ENCODE measurements at regions not wholly inside any gene's neighbourhood (a gene's known extent, or its start where the extent isn't known, plus 50 kb on each side); places are given as distances from the start of the nearest gene placed in this dataset.

GRCh38 chr1:187384504-187384903, 555.8 kb downstream of the PLA2G4A start:
- FAIRE-seq, result no peak
- no peak for DNase-seq (ENCODE audit: insufficient read length, low spot score)
- TF ChIP-seq POLR2A (IDR thresholded peaks at IDR 0.05; ENCODE audit: low read depth, low read length), result no peak

GRCh38 chr1:187390215-187390818, 561.6 kb downstream of the PLA2G4A start:
- no peak for TF ChIP-seq POLR2A (IDR thresholded peaks at IDR 0.05; ENCODE audit: low read depth, low read length)
- FAIRE-seq (peak; percentile 62), DNase-seq (ENCODE audit: insufficient read length, low spot score) (peak; percentile 17)

GRCh38 chr1:187396226-187396625, 567.5 kb downstream of the PLA2G4A start:
- FAIRE-seq, result no peak

GRCh38 chr1:187396929-187397796, 568.4 kb downstream of the PLA2G4A start:
- no peak for DNase-seq (ENCODE audit: insufficient read length, low spot score)
- FAIRE-seq, result no peak
- no peak for TF ChIP-seq POLR2A (IDR thresholded peaks at IDR 0.05; ENCODE audit: low read depth, low read length)

More at GRCh38 chr1:187396226-187396625, 567.5 kb downstream of the PLA2G4A start:
- TF ChIP-seq POLR2A (IDR thresholded peaks at IDR 0.05; ENCODE audit: low read depth, low read length), result no peak
- no peak for DNase-seq (ENCODE audit: insufficient read length, low spot score)

- FAIRE-seq (no peak), DNase-seq (ENCODE audit: insufficient read length, low spot score) (no peak)
These were observed 579.7 kb downstream of the PLA2G4A start for GRCh38 chr1:187408212-187409004.

GRCh38 chr1:187409341-187409740, 580.6 kb downstream of the PLA2G4A start:
- FAIRE-seq (no peak), DNase-seq (ENCODE audit: insufficient read length, low spot score) (no peak)
- TF ChIP-seq POLR2A (IDR thresholded peaks at IDR 0.05; ENCODE audit: low read depth, low read length), result no peak

More at GRCh38 chr1:187408212-187409004, 579.7 kb downstream of the PLA2G4A start:
- TF ChIP-seq POLR2A (IDR thresholded peaks at IDR 0.05; ENCODE audit: low read depth, low read length), result no peak

GRCh38 chr1:187411118-187411517, 582.4 kb downstream of the PLA2G4A start:
- FAIRE-seq (no peak), DNase-seq (ENCODE audit: insufficient read length, low spot score) (no peak)
- TF ChIP-seq POLR2A (IDR thresholded peaks at IDR 0.05; ENCODE audit: low read depth, low read length), result no peak

- TF ChIP-seq POLR2A (IDR thresholded peaks at IDR 0.05; ENCODE audit: low read depth, low read length), result no peak
- DNase-seq (ENCODE audit: insufficient read length, low spot score) (no peak), FAIRE-seq (no peak)
These were observed 584.8 kb downstream of the PLA2G4A start for GRCh38 chr1:187413405-187414169.

- FAIRE-seq (no peak), DNase-seq (ENCODE audit: insufficient read length, low spot score) (no peak)
- TF ChIP-seq POLR2A (IDR thresholded peaks at IDR 0.05; ENCODE audit: low read depth, low read length), result no peak
These were observed 586.3 kb downstream of the PLA2G4A start for GRCh38 chr1:187415065-187415464.

- TF ChIP-seq POLR2A (IDR thresholded peaks at IDR 0.05; ENCODE audit: low read depth, low read length), result no peak
- DNase-seq (ENCODE audit: insufficient read length, low spot score), result no peak
- FAIRE-seq, result no peak
These were observed 588.8 kb downstream of the PLA2G4A start for GRCh38 chr1:187417520-187417919.

GRCh38 chr1:187433598-187433997, 604.8 kb downstream of the PLA2G4A start:
- DNase-seq (ENCODE audit: insufficient read length, low spot score) (no peak), FAIRE-seq (no peak)
- no peak for TF ChIP-seq POLR2A (IDR thresholded peaks at IDR 0.05; ENCODE audit: low read depth, low read length)

GRCh38 chr1:187442603-187443002, 613.9 kb downstream of the PLA2G4A start:
- DNase-seq (ENCODE audit: insufficient read length, low spot score) (no peak), FAIRE-seq (no peak)

GRCh38 chr1:187443939-187444338, 615.2 kb downstream of the PLA2G4A start:
- DNase-seq (ENCODE audit: insufficient read length, low spot score), result no peak
- TF ChIP-seq POLR2A (IDR thresholded peaks at IDR 0.05; ENCODE audit: low read depth, low read length), result no peak
- FAIRE-seq, result no peak

More at GRCh38 chr1:187442603-187443002, 613.9 kb downstream of the PLA2G4A start:
- no peak for TF ChIP-seq POLR2A (IDR thresholded peaks at IDR 0.05; ENCODE audit: low read depth, low read length)

Measured in H54 (cell line).